ENCODE measurements at regions not wholly inside any gene's neighbourhood (a gene's known extent, or its start where the extent isn't known, plus 50 kb on each side); places are given as distances from the start of the nearest gene placed in this dataset.

DNA sequence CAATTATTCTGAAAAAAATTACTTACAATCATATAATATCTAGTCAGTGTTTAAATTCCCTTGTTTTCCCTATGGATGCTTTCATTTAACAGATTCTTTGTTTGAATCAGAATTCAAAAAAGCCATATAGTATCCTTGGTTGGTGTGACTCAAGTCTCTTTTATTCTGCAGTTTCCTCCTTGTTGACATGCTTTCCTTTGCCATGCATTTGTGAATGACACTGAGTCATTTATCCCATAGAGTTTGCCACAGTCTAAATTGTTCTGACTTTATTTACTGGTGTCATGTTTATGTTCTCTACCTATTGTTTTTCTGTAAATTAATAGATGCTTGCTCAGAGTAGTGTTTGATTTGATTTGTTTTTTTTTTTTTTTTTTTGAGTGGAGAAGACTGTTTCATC is 893.8 kb upstream of the SLC10A2 start:
- TF ChIP-seq, protein P1, sequence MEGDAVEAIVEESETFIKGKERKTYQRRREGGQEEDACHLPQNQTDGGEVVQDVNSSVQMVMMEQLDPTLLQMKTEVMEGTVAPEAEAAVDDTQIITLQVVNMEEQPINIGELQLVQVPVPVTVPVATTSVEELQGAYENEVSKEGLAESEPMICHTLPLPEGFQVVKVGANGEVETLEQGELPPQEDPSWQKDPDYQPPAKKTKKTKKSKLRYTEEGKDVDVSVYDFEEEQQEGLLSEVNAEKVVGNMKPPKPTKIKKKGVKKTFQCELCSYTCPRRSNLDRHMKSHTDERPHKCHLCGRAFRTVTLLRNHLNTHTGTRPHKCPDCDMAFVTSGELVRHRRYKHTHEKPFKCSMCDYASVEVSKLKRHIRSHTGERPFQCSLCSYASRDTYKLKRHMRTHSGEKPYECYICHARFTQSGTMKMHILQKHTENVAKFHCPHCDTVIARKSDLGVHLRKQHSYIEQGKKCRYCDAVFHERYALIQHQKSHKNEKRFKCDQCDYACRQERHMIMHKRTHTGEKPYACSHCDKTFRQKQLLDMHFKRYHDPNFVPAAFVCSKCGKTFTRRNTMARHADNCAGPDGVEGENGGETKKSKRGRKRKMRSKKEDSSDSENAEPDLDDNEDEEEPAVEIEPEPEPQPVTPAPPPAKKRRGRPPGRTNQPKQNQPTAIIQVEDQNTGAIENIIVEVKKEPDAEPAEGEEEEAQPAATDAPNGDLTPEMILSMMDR (IDR thresholded peaks at IDR 0.05): no peak

DNA sequence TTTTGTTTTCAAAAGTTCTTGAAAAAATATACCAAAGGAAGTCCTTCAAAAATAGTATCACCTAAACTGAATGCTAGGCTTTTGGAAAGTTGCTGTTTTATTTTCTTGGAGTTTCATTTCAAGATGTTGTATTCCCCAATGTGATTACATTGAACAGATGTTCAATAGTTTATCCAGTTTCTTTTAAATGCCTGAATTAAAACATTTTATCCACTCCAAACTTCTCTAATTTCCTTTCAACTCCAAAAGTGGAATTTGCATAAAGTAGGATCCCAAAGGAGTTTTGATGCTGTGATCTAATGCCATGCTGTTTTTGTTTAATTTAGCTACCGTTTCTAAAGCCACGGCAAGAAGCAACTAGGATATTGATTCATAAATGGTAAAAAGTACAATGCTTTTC is 892.5 kb upstream of the SLC10A2 start:
- TF ChIP-seq, protein P1 (IDR thresholded peaks at IDR 0.05): no peak

DNA sequence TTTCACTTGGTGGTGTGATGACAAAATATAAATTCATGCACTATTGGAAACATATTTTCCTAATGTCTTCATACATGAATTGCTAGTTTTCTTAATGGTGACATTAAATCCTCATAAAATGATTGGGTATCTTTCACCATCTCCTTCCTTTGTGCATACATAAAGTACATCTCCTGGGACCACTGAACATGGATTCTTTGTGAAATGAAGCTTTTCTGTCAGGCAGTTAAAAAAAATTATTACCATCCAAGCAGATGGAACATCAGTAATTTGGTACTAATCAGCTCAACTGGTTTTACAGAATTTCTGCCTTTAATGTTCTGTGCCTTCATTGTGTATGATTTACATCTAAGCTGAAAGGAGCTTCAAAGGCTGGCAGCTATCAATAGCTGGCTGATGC is 891.7 kb upstream of the SLC10A2 start:
- TF ChIP-seq, protein P1 (IDR thresholded peaks at IDR 0.05): no peak

DNA sequence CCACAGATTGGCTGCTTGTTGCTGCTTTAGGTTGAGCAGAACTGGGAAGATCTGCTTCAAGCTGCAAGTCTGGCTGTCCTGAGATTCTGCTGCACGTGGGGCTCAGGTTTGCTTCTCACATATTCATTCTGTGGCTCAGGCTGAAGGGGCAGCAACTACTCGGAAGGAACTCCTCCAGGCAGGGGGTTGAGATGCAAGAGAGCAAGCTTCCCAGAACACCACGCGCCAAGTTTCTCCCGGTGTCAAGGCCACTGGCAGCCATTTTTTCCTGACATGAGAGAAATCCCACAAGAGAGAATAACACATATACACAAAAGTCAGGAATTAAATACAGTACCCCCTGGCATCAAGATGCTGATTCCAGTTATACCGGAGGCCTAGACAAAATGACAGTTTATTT is 887.6 kb upstream of the SLC10A2 start:
- TF ChIP-seq, protein P1 (IDR thresholded peaks at IDR 0.05): no peak

DNA sequence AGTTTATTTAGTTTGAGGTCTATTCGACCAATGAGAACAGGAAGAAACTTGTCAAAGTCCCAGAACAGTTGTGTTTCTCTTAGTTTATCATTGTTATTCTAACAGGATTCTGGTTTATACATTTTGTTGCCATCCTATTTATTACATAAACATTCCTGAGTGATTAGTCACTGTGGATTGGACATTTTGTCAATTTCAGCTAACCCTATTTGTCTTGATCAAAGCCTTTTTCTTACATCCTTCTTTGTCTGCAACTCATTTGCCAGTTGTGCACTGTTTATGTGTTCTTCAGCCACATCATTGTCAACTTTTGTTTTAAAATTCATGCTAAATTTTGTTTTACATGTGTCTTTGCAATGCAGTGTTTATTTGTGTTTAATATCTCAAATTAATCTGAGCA is 886.0 kb upstream of the SLC10A2 start:
- TF ChIP-seq, protein P1 (IDR thresholded peaks at IDR 0.05): no peak

DNA sequence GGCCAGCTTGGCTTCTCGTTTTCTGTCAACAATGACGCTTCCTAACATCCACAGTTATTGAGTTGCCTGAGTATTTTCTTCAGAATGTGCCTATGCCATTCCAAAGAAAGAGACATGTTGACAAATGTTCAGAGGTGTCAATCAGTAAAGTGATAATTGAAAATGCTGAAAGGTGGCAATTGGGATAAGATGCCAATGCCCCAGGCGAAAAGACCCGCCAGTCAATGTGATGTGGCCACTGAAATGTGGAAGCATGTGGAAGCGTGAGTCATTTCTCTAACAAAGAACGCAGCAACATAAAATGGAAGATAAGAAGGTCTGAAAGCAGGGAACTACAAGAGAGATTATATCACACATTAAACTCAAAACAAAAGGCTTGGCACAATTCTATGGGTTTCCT is 882.2 kb upstream of the SLC10A2 start:
- TF ChIP-seq, protein P1 (IDR thresholded peaks at IDR 0.05): no peak

DNA sequence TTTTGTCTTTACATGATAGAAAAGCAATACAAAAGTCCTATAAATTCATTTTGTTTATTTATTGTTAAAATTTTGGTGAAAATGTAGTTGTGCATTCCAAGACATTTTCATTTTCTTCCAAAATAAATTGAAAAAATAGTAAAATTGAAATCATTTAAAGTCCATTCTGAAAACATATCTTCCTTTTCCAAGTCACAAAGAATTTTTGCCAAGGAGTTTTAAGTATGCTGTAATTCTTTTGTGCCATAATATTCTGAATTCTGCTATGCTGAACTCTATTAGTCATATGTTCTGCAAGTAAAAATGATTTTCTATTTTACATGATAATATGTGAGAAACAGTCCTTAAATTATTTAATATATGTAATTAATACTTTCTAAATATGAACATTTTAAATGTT is 879.6 kb upstream of the SLC10A2 start:
- TF ChIP-seq, protein P1 (IDR thresholded peaks at IDR 0.05): no peak

DNA sequence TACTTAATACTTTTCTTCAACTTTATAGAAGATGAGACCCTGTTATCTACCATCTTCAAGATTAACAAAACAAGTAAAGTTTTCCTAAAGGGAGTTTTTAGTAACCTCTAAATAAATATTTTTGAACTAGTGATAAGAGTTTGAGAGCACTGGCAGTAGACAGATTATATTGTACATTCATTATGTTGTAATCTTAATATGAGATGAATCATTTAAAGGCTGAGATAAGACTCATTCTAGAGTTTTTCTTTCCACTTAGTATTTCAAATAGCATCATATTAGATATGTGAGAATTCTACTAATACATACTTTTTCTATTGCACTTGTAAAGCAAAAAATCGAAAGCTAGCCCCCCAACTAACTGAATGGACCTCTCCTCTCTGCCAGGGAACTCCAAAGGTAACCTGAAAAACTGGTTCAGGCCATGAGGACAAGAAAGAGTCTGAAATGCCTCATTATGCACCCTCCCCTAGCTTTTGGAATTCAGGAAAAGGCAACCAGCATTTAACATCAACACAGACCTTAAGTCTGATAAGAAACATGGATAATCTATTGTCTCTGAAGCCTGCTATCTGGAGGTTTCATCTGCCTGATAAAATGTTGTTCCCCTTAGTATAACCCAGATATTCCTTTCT is 875.4 kb upstream of the SLC10A2 start:
- TF ChIP-seq, protein P1 (IDR thresholded peaks at IDR 0.05): no peak
